Activated naive CD4-positive, alpha-beta T cell treated with anti-CD3 and anti-CD28 coated beads, Interleukin-2, amount 50 U/mL, for 16 hours (primary cell): ENCODE measurements at regions not wholly inside any gene's neighbourhood (a gene's known extent, or its start where the extent isn't known, plus 50 kb on each side); places are given as distances from the start of the nearest gene placed in this dataset.

Experiments used
- DNase-seq: peaks from one replicate; pipeline ENCODE4 v3.0.0-alpha.2; 2020

- DNase-seq = no peak
Observed at GRCh38 chr1:201612645-201613044, 73.7 kb downstream of the NAV1 start.

- no peak for DNase-seq
Observed at GRCh38 chr1:201614262-201615015, 75.5 kb downstream of the NAV1 start.

GRCh38 chr1:201617157-201617556, 78.2 kb downstream of the NAV1 start:
- no peak for DNase-seq

- no peak for DNase-seq
Observed at GRCh38 chr1:201618389-201618788, 79.5 kb downstream of the NAV1 start.

- DNase-seq = no peak
Observed at GRCh38 chr1:201618905-201619304, 80.0 kb downstream of the NAV1 start.

GRCh38 chr1:201619513-201619912, 80.6 kb downstream of the NAV1 start:
- no peak for DNase-seq

- DNase-seq = no peak
Observed at GRCh38 chr1:201622353-201622752, 83.4 kb downstream of the NAV1 start.

- DNase-seq = no peak
Observed at GRCh38 chr1:201622824-201623223, 83.9 kb downstream of the NAV1 start.

GRCh38 chr1:201624741-201625225, 85.9 kb downstream of the NAV1 start:
- no peak for DNase-seq

GRCh38 chr1:201625226-201625761, 86.4 kb downstream of the NAV1 start:
- DNase-seq = no peak

- DNase-seq = no peak
Observed at GRCh38 chr1:201625851-201626251, 86.9 kb downstream of the NAV1 start.

- no peak for DNase-seq
Observed at GRCh38 chr1:201626629-201627275, 87.8 kb downstream of the NAV1 start.

GRCh38 chr1:201628490-201628889, 89.6 kb downstream of the NAV1 start:
- DNase-seq = no peak

GRCh38 chr1:201630582-201630981, 91.7 kb downstream of the NAV1 start:
- no peak for DNase-seq

GRCh38 chr1:201631037-201631436, 92.1 kb downstream of the NAV1 start:
- no peak for DNase-seq

- DNase-seq = no peak
Observed at GRCh38 chr1:201632364-201632952, 93.5 kb downstream of the NAV1 start.

- no peak for DNase-seq
Observed at GRCh38 chr1:201633297-201633696, 94.4 kb downstream of the NAV1 start.

GRCh38 chr1:201633811-201634210, 94.9 kb downstream of the NAV1 start:
- DNase-seq = no peak

- DNase-seq = no peak
Observed at GRCh38 chr1:201634261-201634660, 95.3 kb downstream of the NAV1 start.

GRCh38 chr1:201636097-201636496, 97.2 kb downstream of the NAV1 start:
- no peak for DNase-seq

GRCh38 chr1:201636510-201636971, 97.6 kb downstream of the NAV1 start:
- no peak for DNase-seq

GRCh38 chr1:201637282-201638079, 98.6 kb downstream of the NAV1 start:
- no peak for DNase-seq

GRCh38 chr1:201639391-201639790, 100.5 kb downstream of the NAV1 start:
- DNase-seq = no peak
